ENCODE measurements at regions not wholly inside any gene's neighbourhood (a gene's known extent, or its start where the extent isn't known, plus 50 kb on each side); places are given as distances from the start of the nearest gene placed in this dataset.

GRCh38 chr5:136526791-136527190 lies 161.4 kb upstream of the TRPC7 start:
- DNase-seq: no peak

GRCh38 chr5:136526021-136526420 lies 160.7 kb upstream of the TRPC7 start:
- DNase-seq: no peak

GRCh38 chr5:136525597-136525996 lies 160.3 kb upstream of the TRPC7 start:
- DNase-seq: no peak

DNA sequence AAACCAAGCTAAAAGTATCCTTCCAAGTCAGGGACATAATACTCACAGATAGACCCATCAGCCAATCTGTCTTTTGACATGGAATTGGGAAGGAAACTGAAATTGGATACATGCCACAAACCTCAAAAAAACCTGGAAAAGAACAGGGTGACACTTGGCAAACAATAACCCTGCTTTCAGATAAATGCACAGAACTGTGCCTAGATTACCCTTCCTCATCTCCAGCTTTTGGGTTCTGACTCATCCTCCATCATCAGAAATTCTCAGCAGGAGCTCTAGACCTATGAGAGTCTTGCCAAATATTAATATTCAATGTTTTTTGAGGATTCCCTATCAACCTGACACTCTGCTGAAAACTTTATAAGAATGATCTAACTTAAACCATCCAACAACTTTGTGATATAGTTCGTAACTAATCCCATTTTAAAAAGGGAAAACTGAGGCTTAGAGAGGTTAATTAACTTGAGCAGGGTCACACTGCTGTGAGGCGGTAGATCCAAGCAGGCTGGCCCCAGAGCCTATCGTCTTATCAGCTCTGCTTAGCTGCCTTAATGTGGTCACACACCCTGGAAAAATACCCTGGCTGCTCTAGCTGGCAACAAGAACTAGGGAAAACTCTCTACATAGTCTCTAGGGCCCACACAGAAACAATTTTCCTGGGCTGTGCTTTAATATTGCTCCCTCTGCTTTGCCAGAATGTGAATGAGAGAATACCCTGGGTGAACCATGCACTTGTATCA lies 157.0 kb upstream of the TRPC7 start:
- DNase-seq: no peak

DNA sequence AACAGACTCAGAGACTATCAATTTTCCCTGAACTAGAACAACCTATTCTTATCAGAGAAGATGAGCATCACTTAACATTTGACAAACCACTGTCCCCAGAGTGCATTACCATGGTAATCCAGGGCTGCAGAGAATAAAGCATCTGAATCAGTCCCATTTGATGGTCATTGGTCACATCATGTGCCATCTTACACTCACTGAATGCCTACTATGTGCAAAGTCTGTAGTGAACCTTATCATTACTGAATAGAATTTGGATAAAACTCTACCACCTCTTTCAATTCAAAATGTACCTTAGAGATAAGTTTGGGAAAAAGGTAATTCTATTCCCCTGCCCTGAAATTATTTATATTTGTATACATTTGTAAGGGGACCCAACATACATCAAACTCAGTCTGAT lies 156.4 kb upstream of the TRPC7 start:
- DNase-seq: no peak

DNA sequence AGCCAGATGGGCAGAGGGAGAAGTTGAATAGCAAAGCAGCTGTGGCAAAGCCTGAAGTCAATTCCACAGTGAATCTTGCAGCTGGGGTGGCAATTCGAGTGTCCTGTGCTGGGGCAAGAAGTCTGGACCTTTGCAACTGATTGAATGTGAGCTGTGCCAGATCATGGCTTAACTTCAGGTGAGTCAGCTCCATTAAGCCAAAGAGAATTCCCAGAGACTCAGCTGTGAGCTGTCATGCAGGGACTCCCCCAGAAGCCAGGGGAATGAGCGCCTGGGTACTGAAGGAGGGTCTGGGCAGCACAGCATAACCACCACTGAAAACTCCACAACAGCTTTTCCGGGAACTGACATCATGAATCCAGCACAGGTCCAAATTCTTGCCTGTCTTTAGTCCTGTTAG lies 153.5 kb upstream of the TRPC7 start:
- DNase-seq: no peak

GRCh38 chr5:136518174-136518573 lies 152.8 kb upstream of the TRPC7 start:
- no peak for DNase-seq

DNA sequence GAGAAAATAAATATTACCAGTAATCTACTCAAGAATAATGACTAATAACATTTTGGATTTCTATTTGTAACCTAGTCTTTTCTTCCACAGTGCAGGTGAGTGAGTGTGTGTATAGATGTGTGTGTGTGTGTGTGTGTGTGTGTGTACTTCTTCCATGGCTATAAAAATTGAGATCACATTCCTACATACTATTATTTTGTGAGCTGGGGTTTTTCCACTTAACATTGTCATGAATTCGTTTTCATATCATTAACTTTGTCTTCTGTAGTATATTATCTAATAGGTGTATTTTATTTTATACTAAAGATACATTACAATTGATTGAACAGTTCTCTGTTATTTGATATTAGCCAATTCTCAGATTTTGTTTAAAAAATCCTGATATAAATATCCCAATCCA lies 152.4 kb upstream of the TRPC7 start:
- DNase-seq: no peak

DNA sequence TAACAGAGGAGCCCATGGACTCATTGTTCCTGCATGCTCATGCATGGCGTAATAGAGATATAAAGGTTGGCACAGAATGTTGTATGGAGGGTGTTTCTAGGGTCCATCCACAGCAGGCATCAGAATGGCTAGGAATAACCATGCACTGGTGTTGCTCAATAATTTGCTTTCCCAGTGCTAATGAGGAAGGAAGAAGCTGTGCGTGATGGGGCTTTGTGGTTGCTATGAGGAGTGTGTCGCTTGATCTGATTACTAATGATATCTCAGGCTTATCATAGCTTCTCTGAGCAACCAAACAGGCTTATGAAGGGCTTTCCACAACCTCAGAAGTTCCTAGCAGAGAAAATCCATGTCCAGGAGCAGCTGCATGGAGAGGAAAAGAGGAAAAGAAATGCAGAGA lies 151.3 kb upstream of the TRPC7 start:
- no peak for DNase-seq

- DNase-seq: no peak
Observed at GRCh38 chr5:136513430-136513829, 148.1 kb upstream of the TRPC7 start.

- no peak for DNase-seq
Observed at GRCh38 chr5:136511046-136511445, 145.7 kb upstream of the TRPC7 start.

- no peak for DNase-seq
Observed at GRCh38 chr5:136510481-136510880, 145.1 kb upstream of the TRPC7 start.

DNA sequence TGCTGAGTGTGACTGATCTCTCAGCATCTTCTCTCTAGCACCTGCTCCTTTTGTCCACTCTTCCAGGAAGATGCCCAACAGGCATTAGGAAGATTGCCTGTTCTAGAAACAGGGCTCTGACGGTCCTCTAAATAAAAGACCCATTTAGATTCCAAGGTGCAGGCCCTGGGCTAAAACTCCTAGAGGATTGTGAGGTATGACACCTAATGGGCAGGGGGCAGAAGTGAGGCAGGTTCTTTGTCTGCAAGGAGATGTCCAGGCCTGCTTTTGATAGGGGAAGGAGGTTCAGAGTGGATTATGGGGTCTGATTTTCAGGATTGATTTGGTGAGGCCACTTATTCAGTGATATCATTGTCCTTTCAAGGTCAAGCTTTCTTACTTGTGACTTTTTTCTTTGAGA lies 140.8 kb upstream of the TRPC7 start:
- no peak for DNase-seq

GRCh38 chr5:136501133-136501532 lies 135.8 kb upstream of the TRPC7 start:
- no peak for DNase-seq

DNA sequence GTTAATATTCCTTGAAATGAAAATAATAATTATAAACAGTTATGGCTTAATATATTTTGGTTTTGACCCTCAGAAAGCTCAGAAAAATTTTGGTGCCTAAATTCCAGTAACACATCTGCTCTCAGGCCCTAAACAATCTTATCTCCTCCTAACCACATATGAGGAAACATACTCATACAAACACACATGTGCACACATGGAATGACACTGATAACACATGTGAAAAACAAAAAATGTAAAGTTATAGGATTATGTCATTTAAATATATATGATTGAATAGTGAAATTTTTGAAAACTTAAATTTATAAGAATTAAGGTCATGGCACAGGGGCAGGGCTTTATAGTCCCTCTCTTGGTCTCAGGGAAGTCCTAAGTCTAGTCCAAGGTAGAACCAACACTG lies 127.2 kb upstream of the TRPC7 start:
- DNase-seq: no peak

GRCh38 chr5:136491806-136492205 lies 126.5 kb upstream of the TRPC7 start:
- DNase-seq: no peak

DNA sequence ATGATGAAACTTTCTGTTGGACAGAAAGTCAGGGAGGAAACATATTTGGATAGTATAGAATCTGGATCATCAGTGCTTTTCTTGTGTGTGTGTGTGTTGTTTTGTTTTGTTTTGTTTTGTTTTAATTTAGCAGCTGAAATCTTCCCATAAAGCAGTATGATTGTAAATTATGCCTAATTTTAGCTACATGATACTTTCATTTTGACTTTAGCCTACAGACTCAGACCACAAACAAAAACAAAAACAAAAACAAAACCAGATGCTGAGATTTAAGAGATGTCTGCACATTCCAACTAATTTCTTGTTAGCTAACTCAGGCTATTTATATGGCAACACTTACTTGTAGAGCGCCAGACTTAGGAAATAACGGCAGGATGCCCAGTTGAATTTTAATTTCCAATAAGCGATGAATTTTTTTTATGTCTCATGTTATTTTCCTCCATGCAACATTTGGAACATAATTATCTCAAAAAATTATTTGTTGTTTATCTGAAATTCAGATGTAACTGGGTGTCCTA lies 119.5 kb upstream of the TRPC7 start:
- DNase-seq: no peak

GRCh38 chr5:136482206-136482605 lies 116.9 kb upstream of the TRPC7 start:
- no peak for DNase-seq

DNA sequence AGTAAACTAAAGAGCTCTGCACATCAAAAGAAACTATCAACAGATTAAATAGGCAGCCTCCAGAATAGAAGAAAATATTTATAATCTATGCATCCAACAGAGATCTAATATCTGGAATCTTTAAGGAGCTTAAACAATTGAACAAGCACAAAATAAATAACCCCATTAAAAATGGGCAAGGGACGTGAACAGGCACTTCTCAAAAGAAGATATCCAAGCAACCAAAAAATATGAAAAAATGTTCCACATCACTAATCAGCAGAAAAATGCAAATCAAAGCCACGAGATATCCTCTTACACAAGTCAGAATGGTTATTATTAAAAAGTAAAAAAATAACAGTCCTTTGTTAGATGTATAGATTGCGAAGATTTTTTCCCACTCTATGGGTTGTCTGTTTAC lies 109.1 kb upstream of the TRPC7 start:
- no peak for DNase-seq

DNA sequence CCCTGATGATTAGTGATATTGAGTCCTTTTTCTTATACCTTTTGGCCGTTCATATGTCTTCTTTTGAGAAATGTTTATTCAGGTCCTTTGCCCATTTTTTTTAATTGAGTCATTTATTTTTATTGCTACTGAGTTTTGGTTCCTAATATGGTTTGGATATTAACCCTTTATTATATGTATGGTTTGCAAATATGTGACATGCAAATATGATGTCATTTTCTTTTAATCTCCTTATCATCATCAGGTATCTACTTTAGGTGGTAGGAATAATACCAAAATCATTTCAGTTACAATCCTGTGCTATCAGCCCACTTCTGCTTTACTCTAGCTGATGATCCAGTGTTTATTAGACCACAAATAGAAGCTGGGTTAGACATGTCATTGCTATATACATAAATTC lies 102.3 kb upstream of the TRPC7 start:
- no peak for DNase-seq

DNA sequence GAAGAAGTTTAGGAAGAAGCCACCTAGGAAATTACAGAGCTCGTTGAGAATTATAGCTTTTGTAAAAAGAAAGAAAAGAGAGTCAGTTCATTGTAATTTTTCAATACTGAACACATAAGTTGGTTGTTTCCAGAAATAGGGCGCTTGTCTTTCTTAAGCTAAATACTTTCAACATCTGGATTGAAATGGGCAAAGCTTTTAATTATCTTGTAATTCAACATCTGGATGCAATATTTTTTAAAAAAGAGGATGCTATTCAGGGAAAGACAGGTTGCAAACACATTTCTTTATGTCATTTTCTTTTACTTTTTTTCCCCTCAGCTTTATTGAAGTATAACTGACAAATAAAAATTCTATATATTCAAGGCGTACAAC lies 100.7 kb upstream of the TRPC7 start:
- no peak for DNase-seq

- no peak for DNase-seq
Observed at GRCh38 chr5:136458481-136458880, 93.1 kb upstream of the TRPC7 start.

GRCh38 chr5:136457390-136458013 lies 92.2 kb upstream of the TRPC7 start:
- no peak for DNase-seq

GRCh38 chr5:136455409-136455808 lies 90.1 kb upstream of the TRPC7 start:
- DNase-seq: no peak

All from NCI-H748 treated with DMSO at 0.1 percent for 48 hours (cell line).